ENCODE measurements at regions not wholly inside any gene's neighbourhood (a gene's known extent, or its start where the extent isn't known, plus 50 kb on each side); places are given as distances from the start of the nearest gene placed in this dataset.

GRCh38 chr20:48342822-48343513, 484.8 kb downstream of the PREX1 start:
- no peak for ATAC-seq
- TF ChIP-seq ZFP30 (CRISPR knock-in tag; IDR thresholded peaks at IDR 0.05) (no peak), ZNF565 (CRISPR knock-in tag; conservative IDR thresholded peaks at IDR 0.05; ENCODE audit: low read depth) (no peak), POU6F1 (CRISPR knock-in tag; IDR thresholded peaks at IDR 0.05; ENCODE audit: borderline replicate concordance, low read depth) (no peak), ZFP3 (CRISPR knock-in tag; IDR thresholded peaks at IDR 0.05) (no peak), ZNF70 (CRISPR knock-in tag; IDR thresholded peaks at IDR 0.05) (no peak), ARNTL (CRISPR knock-in tag; IDR thresholded peaks at IDR 0.05; ENCODE audit: borderline replicate concordance, low read depth) (no peak), TSHZ2 (CRISPR knock-in tag; IDR thresholded peaks at IDR 0.05) (no peak)

GRCh38 chr20:48340883-48341281, 486.9 kb downstream of the PREX1 start:
- TF ChIP-seq PPARA (CRISPR knock-in tag; IDR thresholded peaks at IDR 0.05; ENCODE audit: borderline replicate concordance) (no peak), ZNF565 (CRISPR knock-in tag; conservative IDR thresholded peaks at IDR 0.05; ENCODE audit: low read depth) (no peak), ZC3H10 (CRISPR knock-in tag; IDR thresholded peaks at IDR 0.05) (no peak), SNAI2 (CRISPR knock-in tag; IDR thresholded peaks at IDR 0.05) (no peak), CSRNP3 (CRISPR knock-in tag; IDR thresholded peaks at IDR 0.05) (no peak), TCF4 (CRISPR knock-in tag; IDR thresholded peaks at IDR 0.05; ENCODE audit: borderline replicate concordance) (no peak), CREB5 (CRISPR knock-in tag; IDR thresholded peaks at IDR 0.05; ENCODE audit: low read depth) (no peak), TOX (CRISPR knock-in tag; IDR thresholded peaks at IDR 0.05; ENCODE audit: borderline replicate concordance) (no peak), ZFP3 (CRISPR knock-in tag; IDR thresholded peaks at IDR 0.05) (no peak), ZFP30 (CRISPR knock-in tag; IDR thresholded peaks at IDR 0.05) (no peak), ARNTL (CRISPR knock-in tag; IDR thresholded peaks at IDR 0.05; ENCODE audit: borderline replicate concordance, low read depth) (no peak), ZNF70 (CRISPR knock-in tag; IDR thresholded peaks at IDR 0.05) (no peak), POU6F1 (CRISPR knock-in tag; IDR thresholded peaks at IDR 0.05; ENCODE audit: borderline replicate concordance, low read depth) (no peak)
- no peak for ATAC-seq

- TF ChIP-seq CREB5 (CRISPR knock-in tag; IDR thresholded peaks at IDR 0.05; ENCODE audit: low read depth) (no peak), OSR1 (CRISPR knock-in tag; IDR thresholded peaks at IDR 0.05) (no peak), ZFP30 (CRISPR knock-in tag; IDR thresholded peaks at IDR 0.05) (no peak), TOX (CRISPR knock-in tag; IDR thresholded peaks at IDR 0.05; ENCODE audit: borderline replicate concordance) (no peak), POU6F1 (CRISPR knock-in tag; IDR thresholded peaks at IDR 0.05; ENCODE audit: borderline replicate concordance, low read depth) (no peak), RARB (CRISPR knock-in tag; IDR thresholded peaks at IDR 0.05) (no peak)
- ATAC-seq = no peak; the same call in 2 of the 3 replicates
Observed at GRCh38 chr20:48339986-48340882, 487.6 kb downstream of the PREX1 start.

Data from SK-N-SH treated with all-trans-retinoic acid at 6 μM for 48 hours (cell line).